ENCODE measurements at regions not wholly inside any gene's neighbourhood (a gene's known extent, or its start where the extent isn't known, plus 50 kb on each side); places are given as distances from the start of the nearest gene placed in this dataset.
"Not testable (repeated sequence)": the region's sequence is repeated elsewhere in the genome, so short reads cannot be mapped to it uniquely, and the experiment has no call there.

- no peak for DNase-seq (ENCODE audit: extremely low read depth, low read depth)
- no peak overlapping the region for H3K4me3 ChIP-seq (replicated peaks; ENCODE audit: low read depth, low read length)
- no peak for TF ChIP-seq CTCF (IDR thresholded peaks at IDR 0.05; ENCODE audit: low read depth, low read length, missing control alignments)
Measured at GRCh38 chr10:2899246-2899951, 167.9 kb upstream of the PFKP start.

- no peak for DNase-seq (ENCODE audit: extremely low read depth, low read depth)
- TF ChIP-seq CTCF (IDR thresholded peaks at IDR 0.05; ENCODE audit: low read depth, low read length, missing control alignments), result no peak
- H3K4me3 ChIP-seq (replicated peaks; ENCODE audit: low read depth, low read length), result no peak overlapping the region
Measured at GRCh38 chr10:2898509-2898860, 168.9 kb upstream of the PFKP start.

- no peak for TF ChIP-seq CTCF (IDR thresholded peaks at IDR 0.05; ENCODE audit: low read depth, low read length, missing control alignments)
- DNase-seq (ENCODE audit: extremely low read depth, low read depth), result no peak
Measured at GRCh38 chr10:2897619-2898508, 169.5 kb upstream of the PFKP start.

DNA sequence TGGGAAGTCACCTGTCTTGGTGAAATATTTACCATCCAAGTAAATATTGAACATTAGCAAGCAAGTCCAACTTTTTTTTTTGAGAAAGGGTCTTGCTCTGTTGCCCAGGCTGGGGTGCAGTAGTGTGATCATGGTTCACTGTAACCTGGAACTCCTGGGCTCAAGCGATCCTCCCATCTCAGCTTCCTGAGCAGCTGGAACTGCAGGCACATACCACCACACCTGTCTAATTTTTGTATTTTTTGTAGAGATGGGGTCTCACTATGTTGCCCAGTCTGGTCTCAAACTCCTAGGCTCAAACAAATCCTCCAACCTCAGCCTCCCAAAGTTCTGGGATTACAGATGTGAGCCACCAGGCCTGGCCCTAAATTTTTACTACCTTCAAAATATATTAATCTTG lies 171.0 kb upstream of the PFKP start:
- not testable (repeated sequence) for DNase-seq (ENCODE audit: extremely low read depth, low read depth); H3K4me3 ChIP-seq (replicated peaks; ENCODE audit: low read depth, low read length)

More at GRCh38 chr10:2897619-2898508, 169.5 kb upstream of the PFKP start:
- H3K4me3 ChIP-seq (replicated peaks; ENCODE audit: low read depth, low read length), result no peak overlapping the region

DNA sequence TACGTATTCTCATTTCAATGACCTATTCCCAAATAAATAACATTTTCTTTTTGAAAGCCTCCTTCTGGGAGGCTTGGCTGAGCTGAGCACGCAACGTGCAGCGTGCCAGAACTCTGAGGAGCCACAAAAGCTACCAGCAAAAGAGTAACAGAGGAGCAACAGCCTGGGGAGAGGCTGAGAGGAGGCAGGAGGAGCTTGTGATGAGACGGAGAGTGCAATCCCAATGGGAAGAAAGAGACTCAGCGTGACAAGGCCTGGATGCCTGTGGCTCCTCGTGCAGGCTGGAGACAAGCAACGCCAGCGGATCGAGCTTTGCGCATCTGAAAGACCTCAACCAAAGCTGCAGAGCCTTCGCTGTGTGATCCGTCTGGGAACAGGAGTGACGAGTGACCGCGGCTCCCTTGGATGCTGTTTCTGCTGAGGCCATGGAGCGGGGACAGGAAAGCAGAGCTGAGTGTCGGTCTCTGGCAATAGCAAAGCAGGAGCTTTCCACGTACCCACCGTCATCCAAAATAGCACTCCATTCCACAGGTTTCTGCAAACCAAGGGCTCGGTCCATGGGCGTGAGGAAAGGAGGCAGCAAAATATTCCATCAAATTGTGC lies 171.7 kb upstream of the PFKP start:
- no peak for TF ChIP-seq CTCF (IDR thresholded peaks at IDR 0.05; ENCODE audit: low read depth, low read length, missing control alignments)
- H3K4me3 ChIP-seq (replicated peaks; ENCODE audit: low read depth, low read length), result no peak overlapping the region
- DNase-seq (ENCODE audit: extremely low read depth, low read depth), result no peak

- no peak for TF ChIP-seq CTCF (IDR thresholded peaks at IDR 0.05; ENCODE audit: low read depth, low read length, missing control alignments)
- no peak for DNase-seq (ENCODE audit: extremely low read depth, low read depth)
- no peak overlapping the region for H3K4me3 ChIP-seq (replicated peaks; ENCODE audit: low read depth, low read length)
Measured at GRCh38 chr10:2893991-2894390, 173.4 kb upstream of the PFKP start.

Measured in HFF-Myc (cell line).